ENCODE measurements at regions not wholly inside any gene's neighbourhood (a gene's known extent, or its start where the extent isn't known, plus 50 kb on each side); places are given as distances from the start of the nearest gene placed in this dataset.

- no peak for TF ChIP-seq CTCF (IDR thresholded peaks at IDR 0.05; ENCODE audit: borderline replicate concordance, extremely low read depth, low read length, poor library complexity, severe bottlenecking)
- no peak for TF ChIP-seq EZH2 (IDR thresholded peaks at IDR 0.05; ENCODE audit: borderline replicate concordance, low read depth, low read length, severe bottlenecking)
Observed at GRCh38 chr7:84845971-84846370, 340.9 kb downstream of the SEMA3D start.

Data from DND-41 (cell line).